Body of pancreas (tissue), 4 donors: ENCODE measurements at regions not wholly inside any gene's neighbourhood (a gene's known extent, or its start where the extent isn't known, plus 50 kb on each side); places are given as distances from the start of the nearest gene placed in this dataset.

ENCODE experiments used
- CTCF ChIP-seq, 7 experiments: fragments of 450-650 bp in 4 of 7; fragments of 200-600 bp in 3 of 7; sonication (generic) in 3 of 7; IDR thresholded peaks; one replicate each; pipeline ENCODE4 v1.5.1; 2016 to 2019; ENCODE audit warnings: antibody characterized with exemption in 7 of 7
- POLR2A ChIP-seq, 3 donors: fragments of 450-650 bp; IDR thresholded peaks; one replicate each; pipeline ENCODE4 v1.6.1; 2016; ENCODE audit warnings: antibody characterized with exemption in 3 of 3, mild to moderate bottlenecking in 2 of 3

- no peak for TF ChIP-seq CTCF (IDR thresholded peaks at IDR 0.05)
- no peak for TF ChIP-seq POLR2A (IDR thresholded peaks at IDR 0.05)
These were observed 743.5 kb upstream of the ARPP21 start for GRCh38 chr3:34895841-34896240.
